AG04449 (cell line): ENCODE measurements at regions not wholly inside any gene's neighbourhood (a gene's known extent, or its start where the extent isn't known, plus 50 kb on each side); places are given as distances from the start of the nearest gene placed in this dataset.

Experiments used
- CTCF ChIA-PET: fragments of 350-600 bp; formaldehyde crosslinking; extraction: SDS; loops from one replicate; lab custom pipeline; 2021; ENCODE audit warnings: antibody characterized with exemption; lab: Yijun Ruan, JAX
- POLR2A ChIA-PET: fragments of 400-600, 350-600 bp; formaldehyde crosslinking; extraction: SDS; loops from one replicate; lab custom pipeline; 2020; ENCODE audit warnings: antibody characterized with exemption, inconsistent platforms; lab: Yijun Ruan, JAX
- DNase-seq: peaks from one replicate; pipeline ENCODE4 v3.0.0-alpha.2; 2010; ENCODE audit warnings: low read depth, low spot score
- H3K4me3 ChIP-seq: 2 replicates; pipeline ENCODE4 v1.5.1; 2011; ENCODE audit warnings: low read depth, mild to moderate bottlenecking, control low read depth, low read length
- TF ChIP-seq, protein P1 (sequence below): IDR thresholded peaks from one replicate; pipeline ENCODE4 v1.5.1; 2011; ENCODE audit warnings: mild to moderate bottlenecking, moderate library complexity, low read length, control low read depth, inconsistent platforms; ENCODE audit not compliant: insufficient read depth; ENCODE audit errors: missing control alignments

DNA sequence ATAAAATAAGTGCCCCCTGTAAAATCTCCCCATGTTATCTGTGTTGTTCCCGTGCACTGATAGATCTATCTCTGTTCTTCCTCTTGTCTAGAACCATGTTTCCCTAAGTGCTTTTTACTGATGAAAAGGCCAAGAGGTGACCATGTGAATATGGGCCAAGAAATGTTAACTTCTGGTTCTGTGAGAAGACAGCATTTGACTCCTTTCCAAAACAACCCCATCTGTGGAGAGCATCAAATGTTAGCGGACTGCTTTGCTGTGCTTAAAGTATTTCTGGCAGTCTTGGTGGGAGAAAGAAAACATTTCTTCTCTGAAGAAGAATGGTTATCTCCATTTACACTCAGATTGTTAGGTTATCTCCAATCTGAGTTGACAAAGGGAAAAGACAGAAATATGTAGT, 58.6 kb upstream of the GUCY1A2 start:
- ChIA-PET CTCF (no interaction called here), POLR2A (no interaction called here)
- TF ChIP-seq, protein P1, sequence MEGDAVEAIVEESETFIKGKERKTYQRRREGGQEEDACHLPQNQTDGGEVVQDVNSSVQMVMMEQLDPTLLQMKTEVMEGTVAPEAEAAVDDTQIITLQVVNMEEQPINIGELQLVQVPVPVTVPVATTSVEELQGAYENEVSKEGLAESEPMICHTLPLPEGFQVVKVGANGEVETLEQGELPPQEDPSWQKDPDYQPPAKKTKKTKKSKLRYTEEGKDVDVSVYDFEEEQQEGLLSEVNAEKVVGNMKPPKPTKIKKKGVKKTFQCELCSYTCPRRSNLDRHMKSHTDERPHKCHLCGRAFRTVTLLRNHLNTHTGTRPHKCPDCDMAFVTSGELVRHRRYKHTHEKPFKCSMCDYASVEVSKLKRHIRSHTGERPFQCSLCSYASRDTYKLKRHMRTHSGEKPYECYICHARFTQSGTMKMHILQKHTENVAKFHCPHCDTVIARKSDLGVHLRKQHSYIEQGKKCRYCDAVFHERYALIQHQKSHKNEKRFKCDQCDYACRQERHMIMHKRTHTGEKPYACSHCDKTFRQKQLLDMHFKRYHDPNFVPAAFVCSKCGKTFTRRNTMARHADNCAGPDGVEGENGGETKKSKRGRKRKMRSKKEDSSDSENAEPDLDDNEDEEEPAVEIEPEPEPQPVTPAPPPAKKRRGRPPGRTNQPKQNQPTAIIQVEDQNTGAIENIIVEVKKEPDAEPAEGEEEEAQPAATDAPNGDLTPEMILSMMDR = no peak
- no peak for DNase-seq
- no peak overlapping the region for H3K4me3 ChIP-seq

DNA sequence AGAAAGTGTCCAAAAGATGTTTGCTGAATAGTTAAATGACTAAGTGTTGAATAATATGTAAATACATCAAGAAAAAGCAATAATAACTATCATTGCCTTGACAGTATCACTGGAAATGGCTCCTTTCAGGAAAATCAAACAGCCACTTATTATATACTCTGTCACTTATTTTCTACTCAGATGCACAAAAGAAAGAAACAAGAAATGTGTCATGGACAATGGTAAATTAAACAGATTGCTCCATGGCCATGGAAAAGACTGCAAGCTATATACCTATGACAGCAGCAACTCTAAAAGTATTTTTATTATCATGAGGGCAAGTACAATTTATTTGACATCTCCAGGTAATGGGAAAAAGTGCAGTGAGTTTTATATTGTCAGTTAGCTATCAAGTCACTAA, 52.9 kb upstream of the GUCY1A2 start:
- no peak overlapping the region for H3K4me3 ChIP-seq
- DNase-seq = no peak
- ChIA-PET POLR2A (no interaction called here), CTCF (interaction anchor here (0.6 kb wide), 1 partner anchor 121 kb away, joined by 5 read pairs; no protein-coding TSS in a partner anchor)
- TF ChIP-seq, protein P1 = no peak
